Psoas muscle (tissue), 7 donors: ENCODE measurements at regions not wholly inside any gene's neighbourhood (a gene's known extent, or its start where the extent isn't known, plus 50 kb on each side); places are given as distances from the start of the nearest gene placed in this dataset.
A peak's percentile ranks its signal among the peaks of the same experiment; 100 is the strongest.

Source experiments
- ATAC-seq, 4 donors: fragments of 200-7000 bp; cut with Tn5 transposase; one replicate each; pipeline ENCODE4 v1.9.1; 2020; ENCODE audit warnings: moderate library complexity in 3 of 4, mild to moderate bottlenecking in 2 of 4
- DNase-seq, 2 donors: peaks; one replicate each; pipeline ENCODE4 v3.0.0-alpha.2; 2020
- H3K27ac ChIP-seq: fragments of 200-600 bp; one replicate; pipeline ENCODE4 v1.8.0; 2022
- H3K27me3 ChIP-seq, 3 donors: fragments of 200-600 bp in 1 of 3; one replicate each; pipeline versions ENCODE4 v1.6.1 to v1.8.0; 2013 to 2022; ENCODE audit warnings: low read length in 2 of 3, mild to moderate bottlenecking in 2 of 3, moderate library complexity in 1 of 3; ENCODE audit not compliant: insufficient read depth in 3 of 3
- H3K36me3 ChIP-seq, 2 donors: fragments of 200-600 bp in 1 of 2; one replicate each; pipeline versions ENCODE4 v1.6.1 to v1.8.0; 2013 to 2022; ENCODE audit warnings: low read depth in 1 of 2, mild to moderate bottlenecking in 1 of 2, moderate library complexity in 1 of 2; ENCODE audit not compliant: insufficient read depth in 1 of 2
- H3K4me1 ChIP-seq: fragments of 200-600 bp; one replicate; pipeline ENCODE4 v1.8.0; 2022
- H3K4me3 ChIP-seq: fragments of 200-600 bp; one replicate; pipeline ENCODE4 v1.8.0; 2022; ENCODE audit warnings: mild to moderate bottlenecking
- H3K9me3 ChIP-seq: fragments of 200-600 bp; one replicate; pipeline ENCODE4 v1.8.0; 2022
- CTCF ChIP-seq: fragments of 200-600 bp; IDR thresholded peaks from one replicate; pipeline ENCODE4 v1.8.0; 2022; ENCODE audit warnings: antibody characterized with exemption
- WGBS, 3 donors: extraction: QIAGEN DNeasy Blood & Tissue Kit; methylation state at CpG; one replicate each; pipeline versions ENCODE4 v1.1.6 to v1.1.7; 2013; 5-methylcytosine and 5-hydroxymethylcytosine counted together
- intact Hi-C, 2 donors: fragments of 100-400 bp; cut with DNase I; formaldehyde crosslinking; loops; one replicate each; pipeline versions ENCODE4 v1.11.0 to v1.14.2; 2022
- donor health status: healthy with polysubstance abuse.
- donor health status: DM: no; HTN: no; CAD: no; lungs with moderate emphysema.
- donor health status: Bipolar disorder and iron deficiency.
- donor health status: healthy.
- donor health status: DM: yes; HTN: yes; CAD: no.
- donor health status: DM: no; HTN: no; CAD: no.
- donor health status: DM: yes; HTN: yes; CAD: no.

- TF ChIP-seq CTCF = no peak
- Histone ChIP-seq H3K4me1 (no peaks in the 10 kb centered on the region), H3K4me3 (no peak overlapping the region), H3K27me3 (no peaks in the 10 kb centered on the region), H3K36me3 (no peaks in the 10 kb centered on the region), H3K9me3 (no peaks in the 10 kb centered on the region), H3K27ac (no peak overlapping the region)
- ATAC-seq (no peak), DNase-seq (no peak)
- intact Hi-C loops = loop anchor here in 1 of 2 donors (10.0 kb wide), 1 partner anchor 605 kb away; no protein-coding TSS in a partner anchor
- WGBS, 3 donors = 42 to 57% (median 56%) methylated on average over 1 of the region's 1 CpG
Measured at GRCh38 chr9:27699621-27700020, 126.3 kb upstream of the C9orf72 start.

GRCh38 chr9:27701016-27701415 lies 127.7 kb upstream of the C9orf72 start:
- Histone ChIP-seq H3K36me3 (no peaks in the 10 kb centered on the region), H3K27me3 (no peaks in the 10 kb centered on the region), H3K27ac (peak overlapping the region; percentile 53), H3K9me3 (no peaks in the 10 kb centered on the region), H3K4me3 (no peak overlapping the region), H3K4me1 (no peaks in the 10 kb centered on the region)
- no peak for ATAC-seq
- DNase-seq = no peak
- intact Hi-C loops = no loop called here
- 47 to 52% (median 52%) methylated on average over 3 of the region's 3 CpGs for WGBS, 3 donors
- no peak for TF ChIP-seq CTCF

- H3K27me3 ChIP-seq = no peaks in the 10 kb centered on the region
- peak; percentile 13 to 54 for DNase-seq
- H3K4me1 ChIP-seq = no peaks in the 10 kb centered on the region
- H3K9me3 ChIP-seq = no peaks in the 10 kb centered on the region
- intact Hi-C loops = no loop called here
- H3K4me3 ChIP-seq = no peak overlapping the region
- H3K36me3 ChIP-seq = no peaks in the 10 kb centered on the region
- TF ChIP-seq CTCF = no peak
- peak overlapping the region; percentile 53 for H3K27ac ChIP-seq
- peak in 2 of 4 donors; percentile 54 to 68 for ATAC-seq
- 1 to 5% (median 4%) methylated on average over 7 of the region's 7 CpGs for WGBS, 3 donors
Measured at GRCh38 chr9:27701587-27701986, 128.3 kb upstream of the C9orf72 start.

- no peak for TF ChIP-seq CTCF
- no peaks in the 10 kb centered on the region for H3K27me3 ChIP-seq
- 27 to 28% (median 27%) methylated on average over 2 of the region's 2 CpGs for WGBS, 3 donors
- H3K27ac ChIP-seq = no peak overlapping the region
- no peaks in the 10 kb centered on the region for H3K9me3 ChIP-seq
- DNase-seq (no peak), ATAC-seq (no peak)
- H3K4me1 ChIP-seq = no peaks in the 10 kb centered on the region
- H3K36me3 ChIP-seq = no peaks in the 10 kb centered on the region
- H3K4me3 ChIP-seq = no peak overlapping the region
- intact Hi-C loops = no loop called here
Measured at GRCh38 chr9:27703216-27703980, 130.1 kb upstream of the C9orf72 start.

- ATAC-seq = no peak
- H3K27ac ChIP-seq = no peak overlapping the region
- DNase-seq = no peak
- no peak for TF ChIP-seq CTCF
- H3K9me3 ChIP-seq = peaks cover 6% of the 10 kb centered on the region
- H3K36me3 ChIP-seq = no peaks in the 10 kb centered on the region
- intact Hi-C loops = no loop called here
- no peak overlapping the region for H3K4me3 ChIP-seq
- H3K27me3 ChIP-seq = no peaks in the 10 kb centered on the region
- 83 to 93% (median 89%) methylated on average over 2 of the region's 2 CpGs for WGBS, 3 donors
- no peaks in the 10 kb centered on the region for H3K4me1 ChIP-seq
Measured at GRCh38 chr9:27711241-27711640, 138.0 kb upstream of the C9orf72 start.
